ENCODE measurements at regions not wholly inside any gene's neighbourhood (a gene's known extent, or its start where the extent isn't known, plus 50 kb on each side); places are given as distances from the start of the nearest gene placed in this dataset.

DNA sequence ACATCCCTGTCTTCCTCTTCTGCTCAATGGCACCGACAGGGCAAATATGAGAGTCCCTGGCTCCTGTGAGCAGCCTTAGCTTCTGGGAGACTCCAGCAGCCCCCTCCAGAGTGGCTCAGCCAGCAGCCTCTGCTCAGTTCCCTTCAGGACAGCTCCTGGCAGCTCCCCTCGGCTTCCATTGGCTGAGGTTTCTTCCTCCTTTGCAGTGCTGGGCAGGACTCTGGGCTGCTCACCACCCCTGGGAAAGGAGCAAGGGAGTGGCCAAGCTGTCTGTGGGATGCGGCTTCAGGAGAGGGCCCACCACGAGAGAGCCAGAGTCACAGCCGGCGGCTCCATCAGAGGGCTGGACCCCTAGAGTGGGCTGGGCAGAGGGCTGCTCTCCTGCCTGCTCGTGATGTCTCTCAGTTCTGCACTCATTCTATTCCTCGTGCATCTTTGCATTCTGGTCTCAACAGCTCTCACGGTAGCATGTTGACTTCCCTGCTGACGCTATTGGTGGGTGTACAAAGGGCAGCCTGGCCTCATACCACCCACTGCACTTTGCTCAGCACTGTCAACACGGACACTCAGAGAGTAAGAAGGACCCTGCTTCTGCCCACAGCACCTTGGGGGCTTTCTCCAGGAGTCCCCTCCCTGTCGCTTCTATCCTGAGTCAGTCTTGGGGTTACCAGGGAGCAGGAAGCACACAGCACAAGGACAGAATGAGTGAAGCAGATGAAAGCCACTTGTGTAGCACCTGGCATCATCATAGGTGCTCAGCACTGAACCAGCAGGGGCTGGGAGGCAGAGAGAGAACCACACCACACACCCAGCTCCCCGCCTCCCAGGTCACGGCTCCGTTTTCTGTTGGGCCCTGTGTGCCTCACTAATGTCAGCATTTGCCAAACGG, 80.9 kb upstream of the ALDH1B1 start:
- WGBS (ENCODE audit: insufficient coverage) = 76% methylated on average over 16 of the region's 16 CpGs
- DNase-seq = no peak
- intact Hi-C loops (cut with micrococcal nuclease) = no loop called here
- no peaks in the 10 kb centered on the region for H3K9me3 Mint-ChIP-seq
- H3K4me3 Mint-ChIP-seq = no peak overlapping the region
- no peaks in the 10 kb centered on the region for H3K36me3 ChIP-seq (ENCODE audit: control insufficient read depth, insufficient read depth, low read length)
- no peaks in the 10 kb centered on the region for H3K9me3 ChIP-seq (ENCODE audit: control insufficient read depth, insufficient read depth, low read length)
- no peak overlapping the region for H3K4me3 ChIP-seq (ENCODE audit: low read length)
- no peak overlapping the region for H3K27ac ChIP-seq (ENCODE audit: low read length)
- peaks cover 20 to 22% of the 10 kb centered on the region in 2 donors for H3K27me3 Mint-ChIP-seq (ENCODE audit: low read depth in 2 of 2)
- no peaks in the 10 kb centered on the region for H3K27me3 ChIP-seq (ENCODE audit: control insufficient read depth, insufficient read depth, low read length)
- H3K4me1 Mint-ChIP-seq = no peaks in the 10 kb centered on the region
- no peaks in the 10 kb centered on the region for H3K36me3 Mint-ChIP-seq
- H3K27ac Mint-ChIP-seq = no peak overlapping the region
- ATAC-seq = no peak
- H3K4me1 ChIP-seq (ENCODE audit: control insufficient read depth, insufficient read depth, low read length) = no peaks in the 10 kb centered on the region
- TF ChIP-seq, protein P1, sequence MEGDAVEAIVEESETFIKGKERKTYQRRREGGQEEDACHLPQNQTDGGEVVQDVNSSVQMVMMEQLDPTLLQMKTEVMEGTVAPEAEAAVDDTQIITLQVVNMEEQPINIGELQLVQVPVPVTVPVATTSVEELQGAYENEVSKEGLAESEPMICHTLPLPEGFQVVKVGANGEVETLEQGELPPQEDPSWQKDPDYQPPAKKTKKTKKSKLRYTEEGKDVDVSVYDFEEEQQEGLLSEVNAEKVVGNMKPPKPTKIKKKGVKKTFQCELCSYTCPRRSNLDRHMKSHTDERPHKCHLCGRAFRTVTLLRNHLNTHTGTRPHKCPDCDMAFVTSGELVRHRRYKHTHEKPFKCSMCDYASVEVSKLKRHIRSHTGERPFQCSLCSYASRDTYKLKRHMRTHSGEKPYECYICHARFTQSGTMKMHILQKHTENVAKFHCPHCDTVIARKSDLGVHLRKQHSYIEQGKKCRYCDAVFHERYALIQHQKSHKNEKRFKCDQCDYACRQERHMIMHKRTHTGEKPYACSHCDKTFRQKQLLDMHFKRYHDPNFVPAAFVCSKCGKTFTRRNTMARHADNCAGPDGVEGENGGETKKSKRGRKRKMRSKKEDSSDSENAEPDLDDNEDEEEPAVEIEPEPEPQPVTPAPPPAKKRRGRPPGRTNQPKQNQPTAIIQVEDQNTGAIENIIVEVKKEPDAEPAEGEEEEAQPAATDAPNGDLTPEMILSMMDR (IDR thresholded peaks at IDR 0.05) = no peak

DNA sequence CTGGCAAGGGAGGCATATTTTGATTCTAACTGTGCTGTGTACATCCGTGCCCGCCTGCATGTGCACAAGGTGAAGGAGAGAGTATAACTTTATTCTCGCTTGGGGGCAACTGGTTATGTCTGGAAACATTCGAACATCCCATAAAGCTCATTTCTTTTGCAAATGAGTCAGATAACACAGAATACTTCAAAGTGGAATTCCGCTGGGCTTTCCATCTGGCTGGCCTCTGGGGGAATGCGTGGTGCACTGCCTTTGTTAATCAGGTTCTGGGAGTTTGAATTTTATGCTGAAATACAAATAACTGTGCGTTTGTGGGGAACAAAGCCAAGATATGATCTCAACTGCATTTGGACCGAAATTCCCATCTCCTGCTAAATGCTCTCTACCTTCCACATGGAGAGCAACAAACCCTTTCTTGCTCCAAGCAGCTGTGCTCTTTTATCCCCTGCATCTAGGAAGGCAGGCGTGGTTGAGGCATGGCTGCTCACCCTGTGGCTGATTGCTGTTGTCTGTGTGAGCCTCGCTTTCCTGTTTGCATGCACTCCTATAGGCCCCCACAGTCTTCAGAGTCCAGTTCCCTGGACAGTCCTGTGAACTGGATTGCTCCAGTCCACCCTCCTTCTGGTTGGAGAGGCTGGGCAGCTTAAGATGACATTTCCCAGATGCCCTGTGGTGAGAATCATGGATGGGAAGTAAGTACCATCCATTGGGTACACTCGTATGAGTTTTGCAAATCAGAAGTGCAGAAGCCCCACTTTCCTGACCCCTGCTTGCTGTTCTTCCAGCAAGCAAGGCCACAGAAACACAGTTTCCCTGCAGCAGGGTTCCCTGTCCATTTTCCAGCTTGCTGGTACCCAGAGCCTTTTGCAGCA, 82.9 kb upstream of the ALDH1B1 start:
- no peaks in the 10 kb centered on the region for H3K9me3 ChIP-seq (ENCODE audit: control insufficient read depth, insufficient read depth, low read length)
- Mint-ChIP-seq H3K36me3 (no peaks in the 10 kb centered on the region), H3K4me1 (no peaks in the 10 kb centered on the region), H3K27me3 (ENCODE audit: low read depth in 2 of 2) (peaks cover 14% of the 10 kb centered on the region in 2 donors), H3K27ac (no peak overlapping the region), H3K4me3 (no peak overlapping the region), H3K9me3 (no peaks in the 10 kb centered on the region)
- H3K4me3 ChIP-seq (ENCODE audit: low read length) = no peak overlapping the region
- ATAC-seq (no peak), DNase-seq (no peak)
- H3K36me3 ChIP-seq (ENCODE audit: control insufficient read depth, insufficient read depth, low read length) = no peaks in the 10 kb centered on the region
- TF ChIP-seq, protein P1 (IDR thresholded peaks at IDR 0.05) = no peak
- H3K27ac ChIP-seq (ENCODE audit: low read length) = no peak overlapping the region
- no peaks in the 10 kb centered on the region for H3K4me1 ChIP-seq (ENCODE audit: control insufficient read depth, insufficient read depth, low read length)
- WGBS (ENCODE audit: insufficient coverage) = 83% methylated on average over 11 of the region's 11 CpGs
- H3K27me3 ChIP-seq (ENCODE audit: control insufficient read depth, insufficient read depth, low read length) = no peaks in the 10 kb centered on the region
- intact Hi-C loops (cut with micrococcal nuclease) = no loop called here

DNA sequence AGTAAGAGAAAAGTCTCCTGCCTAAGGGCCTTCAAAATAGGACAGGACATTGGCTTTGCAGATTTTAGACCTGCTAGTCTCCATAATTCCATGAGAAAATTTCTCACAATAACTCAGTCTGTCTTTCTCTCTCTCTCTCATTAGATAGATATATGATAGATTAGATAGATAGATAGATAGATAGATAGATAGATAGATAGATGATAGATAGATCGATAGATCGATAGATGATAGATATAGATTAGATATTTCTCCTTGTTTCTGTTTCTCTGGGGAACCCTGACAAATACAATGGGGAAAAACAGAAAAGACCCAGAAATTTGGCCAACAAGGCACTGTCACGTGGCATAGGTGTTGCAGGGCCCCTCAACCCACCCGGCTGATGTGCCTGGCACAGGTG, 84.4 kb upstream of the ALDH1B1 start:
- Histone ChIP-seq H3K4me1 (ENCODE audit: control insufficient read depth, insufficient read depth, low read length) (no peaks in the 10 kb centered on the region), H3K4me3 (ENCODE audit: low read length) (no peak overlapping the region), H3K9me3 (ENCODE audit: control insufficient read depth, insufficient read depth, low read length) (no peaks in the 10 kb centered on the region), H3K27ac (ENCODE audit: low read length) (no peak overlapping the region), H3K27me3 (ENCODE audit: control insufficient read depth, insufficient read depth, low read length) (no peaks in the 10 kb centered on the region), H3K36me3 (ENCODE audit: control insufficient read depth, insufficient read depth, low read length) (no peaks in the 10 kb centered on the region)
- TF ChIP-seq, protein P1 (IDR thresholded peaks at IDR 0.05) = no peak
- Mint-ChIP-seq H3K36me3 (no peaks in the 10 kb centered on the region), H3K27ac (no peak overlapping the region), H3K27me3 (ENCODE audit: low read depth in 2 of 2) (peaks cover 6 to 11% of the 10 kb centered on the region in 2 donors), H3K4me3 (no peak overlapping the region), H3K9me3 (no peaks in the 10 kb centered on the region), H3K4me1 (no peaks in the 10 kb centered on the region)
- no peak for ATAC-seq
- no peak for DNase-seq
- intact Hi-C loops (cut with micrococcal nuclease) = no loop called here
- 81% methylated on average over 4 of the region's 4 CpGs for WGBS (ENCODE audit: insufficient coverage)
